Panc1 (cell line): ENCODE measurements at regions not wholly inside any gene's neighbourhood (a gene's known extent, or its start where the extent isn't known, plus 50 kb on each side); places are given as distances from the start of the nearest gene placed in this dataset.

ENCODE experiments used
- ATAC-seq: fragments of 200-7000 bp; cut with Tn5 transposase; 2 replicates; pipeline ENCODE4 v1.9.1; 2020; ENCODE audit warnings: mild to moderate bottlenecking, moderate library complexity
- BruUV-seq: library from RNA; stranded (reverse); fragments of 400-500 nt; replicated peaks from 2 replicates; lab custom pipeline; 2021; lab: Mats Ljungman, UMichigan
- CTCF ChIA-PET: fragments of 300-600 bp; sonication (Branson Sonifier 250); formaldehyde crosslinking; loops from one replicate; lab custom pipeline; 2022; ENCODE audit warnings: antibody characterized with exemption; lab: Charles Lee
- POLR2A ChIA-PET: fragments of 300-600 bp; sonication (Branson Sonifier 250); formaldehyde crosslinking; loops from one replicate; lab custom pipeline; 2022; ENCODE audit warnings: antibody characterized with exemption; lab: Charles Lee
- DNase-seq: peaks from one replicate; pipeline ENCODE4 v3.0.0-alpha.2; 2010; ENCODE audit warnings: low read depth, low spot score
- H3K27ac ChIP-seq: 2 replicates; pipeline ENCODE4 v1.5.1; 2011; ENCODE audit warnings: mild to moderate bottlenecking, low read length, inconsistent platforms
- H3K27me3 ChIP-seq: fragments of 200-500 bp; sonication (Bioruptor generic); 2 replicates; pipeline ENCODE4 v1.6.0; 2014; ENCODE audit warnings: low read length, inconsistent platforms; ENCODE audit not compliant: control insufficient read depth, insufficient read depth
- H3K36me3 ChIP-seq: fragments of 200-500 bp; sonication (Bioruptor generic); 2 replicates; pipeline ENCODE4 v1.5.1; 2014; ENCODE audit warnings: inconsistent platforms, mild to moderate bottlenecking, low read length, moderate library complexity; ENCODE audit not compliant: control insufficient read depth, insufficient read depth
- H3K4me1 ChIP-seq: 2 replicates; pipeline ENCODE4 v1.5.1; 2011; ENCODE audit warnings: inconsistent platforms, mild to moderate bottlenecking, low read length, moderate library complexity; ENCODE audit not compliant: control insufficient read depth, insufficient read depth
- H3K4me3 ChIP-seq, 2 experiments: 2 replicates each; pipeline ENCODE4 v1.5.1; 2011 to 2012; ENCODE audit warnings: low read depth in 2 of 2, low read length in 2 of 2, mild to moderate bottlenecking in 2 of 2, inconsistent platforms in 1 of 2, moderate library complexity in 1 of 2
- H3K9me3 ChIP-seq: fragments of 200-500 bp; sonication (Bioruptor generic); 2 replicates; pipeline ENCODE4 v1.5.1; 2014; ENCODE audit warnings: low read depth, mild to moderate bottlenecking, inconsistent platforms, low read length, moderate library complexity; ENCODE audit not compliant: control insufficient read depth, insufficient read depth
- POLR2AphosphoS5 ChIP-seq: IDR thresholded peaks from 2 replicates; pipeline ENCODE4 v1.6.1; 2012; ENCODE audit warnings: mild to moderate bottlenecking, low read depth, low read length, moderate library complexity
- REST ChIP-seq, 2 experiments: IDR thresholded peaks; 2 replicates each; pipeline ENCODE4 v1.6.1; 2011 to 2012; ENCODE audit warnings: low read depth in 2 of 2, control low read depth in 1 of 2, low read length in 1 of 2, mild to moderate bottlenecking in 1 of 2, moderate library complexity in 1 of 2; ENCODE audit not compliant: insufficient read depth in 1 of 2
- SIN3A ChIP-seq: IDR thresholded peaks from 2 replicates; pipeline ENCODE4 v1.6.1; 2012; ENCODE audit warnings: low read depth, mild to moderate bottlenecking, low read length, moderate library complexity, borderline replicate concordance; ENCODE audit not compliant: insufficient read depth
- TCF7L2 ChIP-seq: IDR thresholded peaks from 2 replicates; pipeline ENCODE4 v1.6.1; 2011; ENCODE audit warnings: mild to moderate bottlenecking, low read depth, low read length, inconsistent platforms
- in situ Hi-C: cut with HindIII; loops from 2 replicates; pipeline ENCODE4 v1.10.0; 2016; ENCODE audit warnings: low sequenced_read_pairs, low pct_unique_long_range_greater_than_20kb
- intact Hi-C: fragments of 100-400 bp; cut with micrococcal nuclease; formaldehyde crosslinking; loops from one replicate; pipeline ENCODE4 v1.10.0; 2022; ENCODE audit not compliant: unreplicated experiment
- TF ChIP-seq, protein P1 (sequence below): fragments of 450-650 bp; IDR thresholded peaks from 2 replicates; pipeline ENCODE4 v1.5.1; 2017; ENCODE audit warnings: mild to moderate bottlenecking

GRCh38 chr6:150800674-150801314 is 64.7 kb upstream of the MTHFD1L start:
- TF ChIP-seq REST (IDR thresholded peaks at IDR 0.05; ENCODE audit: insufficient read depth in 1 of 2, low read depth in 2 of 2, low read length in 1 of 2): no peak
- no peak for TF ChIP-seq POLR2AphosphoS5
- TF ChIP-seq TCF7L2: no peak
- no peak for TF ChIP-seq SIN3A
- TF ChIP-seq, protein P1, sequence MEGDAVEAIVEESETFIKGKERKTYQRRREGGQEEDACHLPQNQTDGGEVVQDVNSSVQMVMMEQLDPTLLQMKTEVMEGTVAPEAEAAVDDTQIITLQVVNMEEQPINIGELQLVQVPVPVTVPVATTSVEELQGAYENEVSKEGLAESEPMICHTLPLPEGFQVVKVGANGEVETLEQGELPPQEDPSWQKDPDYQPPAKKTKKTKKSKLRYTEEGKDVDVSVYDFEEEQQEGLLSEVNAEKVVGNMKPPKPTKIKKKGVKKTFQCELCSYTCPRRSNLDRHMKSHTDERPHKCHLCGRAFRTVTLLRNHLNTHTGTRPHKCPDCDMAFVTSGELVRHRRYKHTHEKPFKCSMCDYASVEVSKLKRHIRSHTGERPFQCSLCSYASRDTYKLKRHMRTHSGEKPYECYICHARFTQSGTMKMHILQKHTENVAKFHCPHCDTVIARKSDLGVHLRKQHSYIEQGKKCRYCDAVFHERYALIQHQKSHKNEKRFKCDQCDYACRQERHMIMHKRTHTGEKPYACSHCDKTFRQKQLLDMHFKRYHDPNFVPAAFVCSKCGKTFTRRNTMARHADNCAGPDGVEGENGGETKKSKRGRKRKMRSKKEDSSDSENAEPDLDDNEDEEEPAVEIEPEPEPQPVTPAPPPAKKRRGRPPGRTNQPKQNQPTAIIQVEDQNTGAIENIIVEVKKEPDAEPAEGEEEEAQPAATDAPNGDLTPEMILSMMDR: no peak
- CTCF ChIA-PET: interaction anchor here (0.6 to 0.7 kb wide), 2 partner anchors 151 to 197 kb away, joined by 4 to 6 read pairs; no protein-coding TSS in a partner anchor

DNA sequence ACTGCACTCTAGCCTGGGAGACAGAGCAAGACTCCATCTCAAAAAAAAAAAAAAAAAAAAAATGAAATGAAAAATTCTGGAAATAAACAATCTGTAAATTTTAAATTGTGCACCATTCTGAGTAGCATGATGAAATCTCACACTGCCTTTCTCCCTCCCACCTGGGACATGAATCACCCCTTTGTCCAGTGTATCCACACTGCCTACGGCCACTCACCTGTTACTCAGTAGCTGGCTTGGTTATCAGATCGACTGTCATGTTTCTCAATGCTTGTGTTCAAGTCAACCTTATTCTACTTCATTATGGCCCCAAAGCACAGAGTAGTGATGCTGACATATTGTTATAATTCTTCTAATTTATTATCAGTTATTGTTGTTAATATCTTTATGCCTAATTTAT is 58.7 kb upstream of the MTHFD1L start:
- ATAC-seq: no peak
- Histone ChIP-seq H3K27me3 (no peaks in the 10 kb centered on the region), H3K4me3 (no peak overlapping the region), H3K4me1 (no peaks in the 10 kb centered on the region), H3K36me3 (no peaks in the 10 kb centered on the region), H3K9me3 (no peaks in the 10 kb centered on the region), H3K27ac (no peak overlapping the region)
- no peak for DNase-seq
- intact Hi-C loops (no loop called here), in situ Hi-C loops (no loop called here)
- CTCF ChIA-PET: interaction anchor here (0.7 kb wide), 1 partner anchor 50 kb away, joined by 3 read pairs; no protein-coding TSS in a partner anchor
- POLR2A ChIA-PET: no interaction called here
- no TSS peak for BruUV-seq
- TF ChIP-seq TCF7L2: no peak
- no peak for TF ChIP-seq POLR2AphosphoS5
- no peak for TF ChIP-seq SIN3A
- TF ChIP-seq REST (IDR thresholded peaks at IDR 0.05; ENCODE audit: insufficient read depth in 1 of 2, low read depth in 2 of 2, low read length in 1 of 2): no peak
- TF ChIP-seq, protein P1: no peak

More at GRCh38 chr6:150800674-150801314, 64.7 kb upstream of the MTHFD1L start:
- no peaks in the 10 kb centered on the region for H3K36me3 ChIP-seq
- intact Hi-C loops: no loop called here
- POLR2A ChIA-PET: interaction anchor here (0.6 kb wide), 1 partner anchor 103 kb away, joined by 3 read pairs; no protein-coding TSS in a partner anchor
- no peak for ATAC-seq
- in situ Hi-C loops: no loop called here
- H3K27me3 ChIP-seq: no peaks in the 10 kb centered on the region
- no peak overlapping the region for H3K4me3 ChIP-seq
- BruUV-seq: no TSS peak
- H3K27ac ChIP-seq: no peak overlapping the region
- no peaks in the 10 kb centered on the region for H3K9me3 ChIP-seq
- no peaks in the 10 kb centered on the region for H3K4me1 ChIP-seq
- no peak for DNase-seq
